ENCODE measurements at regions not wholly inside any gene's neighbourhood (a gene's known extent, or its start where the extent isn't known, plus 50 kb on each side); places are given as distances from the start of the nearest gene placed in this dataset.

GRCh38 chr1:22281521-22282363 is 138.8 kb upstream of the WNT4 start:
- Histone ChIP-seq H3K36me3 (ENCODE audit: insufficient read depth, low read length) (no peaks in the 10 kb centered on the region), H2AFZ (ENCODE audit: low read depth, low read length) (no peak overlapping the region), H3K4me1 (ENCODE audit: insufficient read depth, low read length) (no peaks in the 10 kb centered on the region), H4K20me1 (ENCODE audit: insufficient read depth, low read length) (no peaks in the 10 kb centered on the region), H3K27me3 (ENCODE audit: insufficient read depth, low read length, poor library complexity) (no peaks in the 10 kb centered on the region), H3K9me3 (ENCODE audit: insufficient read depth, low read length, severe bottlenecking) (no peaks in the 10 kb centered on the region), H3K4me3 (ENCODE audit: low read depth in 1 of 2, low read length in 2 of 2) (no peak overlapping the region), H3K27ac (ENCODE audit: low read length) (no peak overlapping the region), H3K79me2 (ENCODE audit: insufficient read depth, low read length) (no peaks in the 10 kb centered on the region), H3K4me2 (ENCODE audit: insufficient read depth, low read length) (no peak overlapping the region), H3K9ac (ENCODE audit: low read depth, low read length) (no peak overlapping the region)
- TF ChIP-seq EZH2 (IDR thresholded peaks at IDR 0.05; ENCODE audit: borderline replicate concordance, low read depth, low read length, severe bottlenecking) (no peak), CTCF (IDR thresholded peaks at IDR 0.05; ENCODE audit: borderline replicate concordance, extremely low read depth, low read length, poor library complexity, severe bottlenecking) (no peak)
- DNase-seq (no peak), ATAC-seq (ENCODE audit: insufficient read depth, low read depth) (no peak)

- H3K4me3 ChIP-seq (ENCODE audit: low read depth in 1 of 2, low read length in 2 of 2), result no peak overlapping the region
- no peak for TF ChIP-seq CTCF (IDR thresholded peaks at IDR 0.05; ENCODE audit: borderline replicate concordance, extremely low read depth, low read length, poor library complexity, severe bottlenecking)
- no peak overlapping the region for H2AFZ ChIP-seq (ENCODE audit: low read depth, low read length)
- H3K27me3 ChIP-seq (ENCODE audit: insufficient read depth, low read length, poor library complexity), result no peaks in the 10 kb centered on the region
- no peaks in the 10 kb centered on the region for H3K9me3 ChIP-seq (ENCODE audit: insufficient read depth, low read length, severe bottlenecking)
- no peak overlapping the region for H3K4me2 ChIP-seq (ENCODE audit: insufficient read depth, low read length)
- H3K27ac ChIP-seq (ENCODE audit: low read length), result no peak overlapping the region
- no peaks in the 10 kb centered on the region for H4K20me1 ChIP-seq (ENCODE audit: insufficient read depth, low read length)
- H3K36me3 ChIP-seq (ENCODE audit: insufficient read depth, low read length), result no peaks in the 10 kb centered on the region
- H3K4me1 ChIP-seq (ENCODE audit: insufficient read depth, low read length), result no peaks in the 10 kb centered on the region
- no peak overlapping the region for H3K9ac ChIP-seq (ENCODE audit: low read depth, low read length)
- DNase-seq, result no peak
- H3K79me2 ChIP-seq (ENCODE audit: insufficient read depth, low read length), result no peaks in the 10 kb centered on the region
- no peak for ATAC-seq (ENCODE audit: insufficient read depth, low read depth)
Observed at GRCh38 chr1:22282364-22282995, 139.6 kb upstream of the WNT4 start.

GRCh38 chr1:22283596-22283995 is 140.7 kb upstream of the WNT4 start:
- TF ChIP-seq CTCF (IDR thresholded peaks at IDR 0.05; ENCODE audit: borderline replicate concordance, extremely low read depth, low read length, poor library complexity, severe bottlenecking) (no peak), EZH2 (IDR thresholded peaks at IDR 0.05; ENCODE audit: borderline replicate concordance, low read depth, low read length, severe bottlenecking) (no peak)
- Histone ChIP-seq H3K27ac (ENCODE audit: low read length) (no peak overlapping the region), H3K4me3 (ENCODE audit: low read depth in 1 of 2, low read length in 2 of 2) (no peak overlapping the region), H2AFZ (ENCODE audit: low read depth, low read length) (no peak overlapping the region), H3K79me2 (ENCODE audit: insufficient read depth, low read length) (no peaks in the 10 kb centered on the region), H3K9me3 (ENCODE audit: insufficient read depth, low read length, severe bottlenecking) (no peaks in the 10 kb centered on the region), H3K4me1 (ENCODE audit: insufficient read depth, low read length) (no peaks in the 10 kb centered on the region), H3K9ac (ENCODE audit: low read depth, low read length) (no peak overlapping the region), H3K36me3 (ENCODE audit: insufficient read depth, low read length) (no peaks in the 10 kb centered on the region), H3K4me2 (ENCODE audit: insufficient read depth, low read length) (no peak overlapping the region), H4K20me1 (ENCODE audit: insufficient read depth, low read length) (no peaks in the 10 kb centered on the region), H3K27me3 (ENCODE audit: insufficient read depth, low read length, poor library complexity) (no peaks in the 10 kb centered on the region)
- no peak for DNase-seq
- no peak for ATAC-seq (ENCODE audit: insufficient read depth, low read depth)
